ENCODE measurements at regions not wholly inside any gene's neighbourhood (a gene's known extent, or its start where the extent isn't known, plus 50 kb on each side); places are given as distances from the start of the nearest gene placed in this dataset.

- TF ChIP-seq CTCF (IDR thresholded peaks at IDR 0.05) (no peak), ZFX (IDR thresholded peaks at IDR 0.05; ENCODE audit: borderline replicate concordance) (no peak)
- no peak overlapping the region for H3K27ac ChIP-seq
Measured at GRCh38 chr2:16204251-16204650, 263.9 kb downstream of the MYCN start.

DNA sequence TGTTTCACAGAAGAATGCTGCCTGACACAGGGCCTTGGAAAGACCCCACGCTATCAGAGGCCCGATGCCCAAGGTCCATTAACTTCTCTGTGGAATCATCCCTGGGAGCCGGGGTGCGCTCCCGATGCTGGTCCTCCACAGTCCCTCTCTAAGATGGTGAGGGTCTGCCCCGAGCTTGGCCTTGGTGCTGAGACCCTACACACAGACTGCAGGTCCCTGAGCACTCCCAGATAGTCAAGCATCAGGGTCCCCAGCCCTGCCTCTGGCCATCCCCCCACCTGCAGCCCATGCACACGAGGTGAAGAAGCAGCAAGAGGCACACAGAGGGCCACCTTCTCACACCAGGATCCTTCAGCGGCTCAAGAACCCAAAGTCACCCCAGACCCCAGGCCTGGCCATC is 263.3 kb downstream of the MYCN start:
- TF ChIP-seq ZFX (IDR thresholded peaks at IDR 0.05; ENCODE audit: borderline replicate concordance) (no peak), CTCF (IDR thresholded peaks at IDR 0.05) (no peak)
- H3K27ac ChIP-seq: no peak overlapping the region

DNA sequence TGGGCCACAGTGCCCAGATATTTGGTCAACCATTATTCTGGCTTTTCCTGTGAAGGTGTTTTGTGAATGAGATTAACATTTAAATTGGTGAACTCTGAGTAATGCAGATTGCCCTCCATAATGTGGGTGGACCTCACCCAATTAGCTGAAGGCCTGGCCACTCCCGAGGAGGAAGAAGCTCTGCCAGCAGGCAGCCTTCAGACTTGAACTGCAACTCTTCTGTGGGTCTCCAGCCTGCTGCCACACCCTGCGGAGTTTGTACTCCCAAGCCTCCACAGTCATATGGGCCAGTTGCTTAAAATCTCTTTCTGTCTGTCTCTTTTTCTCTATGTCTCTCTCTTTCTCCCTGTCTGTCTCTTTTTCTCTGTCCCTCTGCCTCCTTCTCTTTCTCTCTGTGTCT is 262.7 kb downstream of the MYCN start:
- TF ChIP-seq CTCF (IDR thresholded peaks at IDR 0.05): no peak
- TF ChIP-seq ZFX (IDR thresholded peaks at IDR 0.05; ENCODE audit: borderline replicate concordance): no peak
- H3K27ac ChIP-seq: no peak overlapping the region

GRCh38 chr2:16202266-16203020 is 262.1 kb downstream of the MYCN start:
- no peak overlapping the region for H3K27ac ChIP-seq
- TF ChIP-seq CTCF (IDR thresholded peaks at IDR 0.05) (no peak), ZFX (IDR thresholded peaks at IDR 0.05; ENCODE audit: borderline replicate concordance) (no peak)

DNA sequence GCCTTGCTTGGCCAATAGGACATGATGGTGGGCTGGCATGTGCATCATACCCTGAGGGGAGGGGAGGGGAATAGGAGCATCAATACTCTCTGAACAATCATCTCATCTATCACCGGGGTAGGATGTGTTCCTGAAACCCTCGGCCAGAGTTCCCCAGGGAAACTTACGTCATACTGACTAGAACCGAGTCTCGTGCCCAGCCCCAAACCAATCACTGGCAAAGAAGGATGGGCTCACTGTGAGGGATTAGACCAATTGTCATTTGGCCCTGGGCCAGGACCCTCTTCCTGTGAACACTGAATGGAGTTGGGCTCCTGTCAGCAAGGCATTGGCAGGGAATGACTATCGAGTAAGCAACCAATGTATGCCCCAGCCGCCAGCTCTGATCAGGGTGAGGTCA is 261.5 kb downstream of the MYCN start:
- TF ChIP-seq CTCF (IDR thresholded peaks at IDR 0.05) (no peak), ZFX (IDR thresholded peaks at IDR 0.05; ENCODE audit: borderline replicate concordance) (no peak)
- H3K27ac ChIP-seq: no peak overlapping the region

- H3K27ac ChIP-seq: no peak overlapping the region
Measured at GRCh38 chr2:16200554-16201193, 260.3 kb downstream of the MYCN start.

More at GRCh38 chr2:16200554-16201193, 260.3 kb downstream of the MYCN start:
- TF ChIP-seq ZFX (IDR thresholded peaks at IDR 0.05; ENCODE audit: borderline replicate concordance): no peak
- TF ChIP-seq CTCF (IDR thresholded peaks at IDR 0.05): no peak

Data from 22Rv1 (cell line).